Left kidney (tissue), 1 donor: ENCODE measurements at regions not wholly inside any gene's neighbourhood (a gene's known extent, or its start where the extent isn't known, plus 50 kb on each side); places are given as distances from the start of the nearest gene placed in this dataset.
"Not testable (repeated sequence)": the region's sequence is repeated elsewhere in the genome, so short reads cannot be mapped to it uniquely, and the experiment has no call there.

ENCODE experiments used
- DNase-seq: peaks from one replicate; pipeline ENCODE4 v3.0.0-alpha.2; 2013

DNA sequence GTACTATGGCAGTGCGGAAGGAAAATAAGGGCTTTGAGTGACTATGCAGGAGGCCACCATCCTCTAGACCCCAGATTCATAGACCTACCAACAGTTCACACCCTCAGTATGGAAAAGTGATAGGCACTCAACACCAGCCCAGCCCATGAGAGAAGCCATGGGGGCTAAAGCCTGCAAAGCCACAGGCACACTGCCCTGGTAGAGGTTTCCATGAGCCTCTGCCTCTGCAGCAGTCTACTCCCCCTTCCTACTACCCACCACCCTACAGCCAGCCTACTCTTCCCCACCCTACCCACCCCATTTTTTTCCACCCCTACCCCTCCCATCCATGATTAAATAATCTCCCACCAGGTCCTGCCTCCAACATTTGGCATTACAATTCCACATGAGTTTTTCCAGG is 241.9 kb downstream of the CWH43 start:
- not testable (repeated sequence) for DNase-seq

- DNase-seq, result not testable (repeated sequence)
Measured at GRCh38 chr4:49229243-49229642, 243.2 kb downstream of the CWH43 start.

DNA sequence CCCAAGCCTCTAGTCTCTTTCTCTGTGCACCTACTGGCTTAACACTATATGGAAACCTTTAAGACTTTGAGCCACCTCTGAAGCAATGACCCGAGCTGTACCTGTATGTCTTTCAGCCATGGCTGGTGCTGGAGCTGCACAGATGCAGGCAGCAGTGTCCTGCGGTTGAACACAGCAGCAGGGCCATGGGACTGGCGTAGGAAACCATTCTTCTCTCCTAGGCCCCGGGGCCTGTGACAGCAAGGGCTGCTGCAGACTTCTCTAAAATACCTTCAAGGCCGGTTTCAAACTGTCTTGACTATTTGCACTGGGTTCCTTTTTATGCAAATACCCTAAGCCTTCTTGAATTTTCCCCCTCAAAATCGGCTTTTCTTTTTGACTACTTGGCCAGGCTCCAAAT is 243.6 kb downstream of the CWH43 start:
- not testable (repeated sequence) for DNase-seq

DNA sequence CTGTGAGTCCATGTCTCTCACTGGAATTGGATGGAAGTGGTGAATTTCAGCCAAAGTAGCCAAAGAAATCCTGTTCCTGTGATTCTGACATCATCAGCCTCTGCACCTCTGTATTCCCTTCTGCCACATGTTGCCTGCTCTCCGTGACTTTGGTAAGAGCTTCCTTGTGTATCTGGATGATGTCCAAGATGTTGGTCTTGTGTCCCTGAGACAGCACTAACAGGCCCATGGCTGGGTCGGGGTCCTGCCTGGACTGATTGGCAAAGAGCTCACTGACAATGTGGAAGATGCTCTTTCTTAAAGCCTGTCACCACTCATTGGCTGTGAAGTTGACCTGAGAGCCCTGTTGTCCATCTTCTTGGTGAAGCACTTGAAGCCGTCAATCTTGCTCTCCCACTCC is 247.3 kb downstream of the CWH43 start:
- DNase-seq, result not testable (repeated sequence)

GRCh38 chr4:49233749-49234148 is 247.7 kb downstream of the CWH43 start:
- DNase-seq, result not testable (repeated sequence)

DNA sequence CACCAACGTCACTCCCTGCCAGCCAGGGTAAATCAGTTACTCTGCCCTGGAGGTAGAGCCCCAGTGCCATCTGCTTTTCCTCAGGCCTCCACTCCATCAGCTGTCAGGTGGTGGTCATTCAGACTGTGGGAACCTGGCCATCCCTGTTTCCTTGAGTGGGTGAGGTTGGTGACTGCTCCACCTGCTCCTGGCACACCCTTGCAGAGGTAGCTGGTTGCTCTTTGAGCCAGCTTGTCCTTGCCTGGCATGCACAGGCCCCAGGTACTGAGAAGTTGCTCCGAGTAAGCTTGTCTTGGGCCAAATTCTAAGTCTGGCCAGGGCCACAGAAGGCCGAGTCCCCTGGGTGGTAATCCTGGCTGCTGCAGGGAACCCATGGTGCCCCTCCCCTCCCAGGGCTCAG is 248.3 kb downstream of the CWH43 start:
- DNase-seq, result not testable (repeated sequence)

- not testable (repeated sequence) for DNase-seq
Measured at GRCh38 chr4:49235413-49236160, 249.5 kb downstream of the CWH43 start.

- not testable (repeated sequence) for DNase-seq
Measured at GRCh38 chr4:49236474-49236873, 250.4 kb downstream of the CWH43 start.

GRCh38 chr4:49241295-49241694 is 255.2 kb downstream of the CWH43 start:
- DNase-seq, result not testable (repeated sequence)

GRCh38 chr4:49262786-49263185 is 276.7 kb downstream of the CWH43 start:
- DNase-seq, result not testable (repeated sequence)

- DNase-seq, result not testable (repeated sequence)
Measured at GRCh38 chr4:49270435-49270834, 284.4 kb downstream of the CWH43 start.

DNA sequence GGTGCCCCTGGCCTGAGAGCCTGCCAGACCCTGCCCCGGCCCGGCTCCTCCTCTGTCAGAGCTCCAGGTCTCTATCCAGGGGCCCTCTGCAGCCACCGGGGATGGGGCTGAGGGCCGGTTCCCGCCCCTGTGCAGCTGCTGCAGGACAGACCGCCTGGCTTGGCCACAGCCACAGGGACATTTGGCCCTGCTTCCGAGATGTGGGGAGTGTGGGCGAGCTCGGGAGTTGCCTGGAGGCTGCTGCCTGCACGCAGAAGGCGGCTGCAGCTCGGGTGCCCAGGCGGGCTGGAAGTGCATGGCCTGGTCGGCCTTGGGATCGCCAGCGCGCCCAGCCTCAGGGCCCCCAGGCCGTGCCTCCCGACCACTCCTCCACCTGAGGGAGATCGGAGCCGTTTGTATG is 284.8 kb downstream of the CWH43 start:
- not testable (repeated sequence) for DNase-seq

DNA sequence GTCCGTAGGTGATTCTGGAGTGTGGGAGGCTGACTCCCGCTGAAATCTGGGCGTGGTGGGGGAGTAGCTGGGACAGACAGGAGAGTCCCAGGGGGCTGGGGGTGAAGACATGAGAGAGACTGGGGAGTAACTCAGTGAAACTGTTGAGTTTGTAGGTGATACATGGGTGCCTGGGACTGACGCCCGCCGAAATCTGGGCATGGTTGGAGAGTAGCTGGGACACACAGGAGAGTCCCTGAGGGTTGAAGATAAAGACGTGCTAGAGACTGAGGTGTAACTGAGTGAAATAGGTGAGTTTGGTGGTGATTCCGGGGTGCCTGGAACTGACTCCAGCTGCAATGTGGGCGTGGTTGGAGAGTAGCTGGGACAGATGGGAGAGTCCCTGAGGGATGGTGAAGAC is 299.8 kb downstream of the CWH43 start:
- DNase-seq, result not testable (repeated sequence)

DNA sequence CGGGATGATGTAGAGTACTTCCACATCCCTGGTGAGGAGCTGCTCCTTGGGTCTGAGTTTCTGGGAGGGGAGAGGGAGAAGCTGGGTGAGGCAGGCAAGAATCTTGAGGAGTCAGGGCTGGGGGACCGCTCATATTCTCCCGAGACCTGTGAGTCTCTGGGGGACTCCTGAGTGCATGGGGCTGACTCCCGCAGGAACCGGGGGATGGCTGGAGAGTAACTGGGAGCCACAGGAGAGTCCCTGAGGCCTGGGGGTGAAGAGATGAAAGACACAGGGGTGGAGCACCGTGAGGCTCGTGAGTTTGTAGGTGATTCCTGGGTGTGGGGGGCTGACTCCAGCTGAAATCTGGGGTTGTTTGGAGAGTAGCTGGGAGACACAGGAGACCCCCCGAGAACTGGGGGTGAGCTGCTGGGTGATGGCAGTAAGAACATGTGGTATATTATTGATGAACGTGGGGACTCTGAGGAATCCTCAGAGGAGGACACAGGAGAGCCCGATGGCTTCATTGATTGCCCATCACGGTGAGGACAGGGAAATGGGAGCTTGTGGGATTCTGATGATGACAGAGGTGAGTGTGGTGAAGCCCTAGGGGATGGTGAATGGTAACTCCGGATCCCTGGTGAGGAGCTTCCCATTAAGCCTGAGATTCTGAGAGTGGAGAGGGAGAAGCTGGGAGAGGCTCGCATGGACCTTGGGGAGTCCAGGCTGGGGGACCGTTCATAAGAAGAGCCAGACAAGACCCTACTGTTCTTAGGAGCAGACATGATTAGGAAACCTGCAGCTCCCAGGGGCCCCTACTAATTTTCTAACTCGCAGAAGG is 301.1 kb downstream of the CWH43 start:
- DNase-seq, result not testable (repeated sequence)

GRCh38 chr4:49287893-49288292 is 301.8 kb downstream of the CWH43 start:
- not testable (repeated sequence) for DNase-seq

DNA sequence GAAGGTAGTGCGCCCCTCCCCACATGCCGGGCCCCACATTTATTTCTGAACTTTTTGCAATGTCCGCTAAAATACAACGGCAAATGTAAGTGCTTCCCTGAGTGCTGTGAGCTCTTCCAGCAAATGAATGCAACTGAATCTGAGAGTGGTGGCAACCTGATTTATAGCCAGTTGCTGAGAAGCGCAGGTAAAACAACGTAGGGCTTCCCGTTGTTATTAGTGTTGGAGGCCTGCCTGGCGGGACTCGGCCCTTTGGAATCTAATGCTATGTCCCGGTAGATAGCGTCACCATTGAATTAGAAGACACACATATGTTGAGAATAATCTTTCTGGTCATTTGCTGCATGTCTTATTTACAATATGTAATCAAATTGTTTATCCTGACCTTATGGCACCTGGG is 302.7 kb downstream of the CWH43 start:
- DNase-seq, result not testable (repeated sequence)

- not testable (repeated sequence) for DNase-seq
Measured at GRCh38 chr4:49314815-49315214, 328.7 kb downstream of the CWH43 start.

DNA sequence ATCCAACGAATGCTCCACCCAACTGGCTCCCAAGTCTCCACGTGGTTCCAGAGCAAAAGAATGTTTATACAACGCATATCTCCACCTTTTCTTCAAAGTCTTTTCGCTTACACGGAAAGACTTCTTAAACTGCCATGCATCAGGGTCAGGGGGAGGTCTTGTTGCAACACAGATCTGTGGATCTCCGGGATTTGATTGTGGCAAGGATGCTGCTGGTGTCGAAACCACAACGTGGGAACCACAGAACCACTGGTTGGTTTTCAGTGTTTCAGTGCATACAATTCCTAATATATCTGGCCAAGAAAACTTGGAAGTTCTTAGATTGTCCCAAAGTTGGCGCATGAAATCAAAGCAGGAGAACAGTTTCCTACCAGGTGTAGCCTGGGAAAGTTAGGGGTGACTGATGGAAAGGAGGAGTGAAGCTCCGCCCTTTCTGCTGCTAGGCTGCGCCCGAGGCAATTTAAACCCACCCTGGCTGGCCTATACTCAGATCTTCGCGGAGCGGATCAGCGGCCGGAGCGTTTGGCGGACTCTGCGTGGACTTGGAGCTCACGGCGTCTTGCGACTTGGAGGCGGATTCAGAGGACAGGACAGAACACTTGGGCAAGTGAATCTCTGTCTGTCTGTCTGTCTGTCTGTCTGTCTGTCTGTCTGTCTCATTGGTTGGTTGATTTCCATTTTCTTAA is 334.8 kb downstream of the CWH43 start:
- DNase-seq, result not testable (repeated sequence)

GRCh38 chr4:49321511-49322300 is 335.6 kb downstream of the CWH43 start:
- not testable (repeated sequence) for DNase-seq

DNA sequence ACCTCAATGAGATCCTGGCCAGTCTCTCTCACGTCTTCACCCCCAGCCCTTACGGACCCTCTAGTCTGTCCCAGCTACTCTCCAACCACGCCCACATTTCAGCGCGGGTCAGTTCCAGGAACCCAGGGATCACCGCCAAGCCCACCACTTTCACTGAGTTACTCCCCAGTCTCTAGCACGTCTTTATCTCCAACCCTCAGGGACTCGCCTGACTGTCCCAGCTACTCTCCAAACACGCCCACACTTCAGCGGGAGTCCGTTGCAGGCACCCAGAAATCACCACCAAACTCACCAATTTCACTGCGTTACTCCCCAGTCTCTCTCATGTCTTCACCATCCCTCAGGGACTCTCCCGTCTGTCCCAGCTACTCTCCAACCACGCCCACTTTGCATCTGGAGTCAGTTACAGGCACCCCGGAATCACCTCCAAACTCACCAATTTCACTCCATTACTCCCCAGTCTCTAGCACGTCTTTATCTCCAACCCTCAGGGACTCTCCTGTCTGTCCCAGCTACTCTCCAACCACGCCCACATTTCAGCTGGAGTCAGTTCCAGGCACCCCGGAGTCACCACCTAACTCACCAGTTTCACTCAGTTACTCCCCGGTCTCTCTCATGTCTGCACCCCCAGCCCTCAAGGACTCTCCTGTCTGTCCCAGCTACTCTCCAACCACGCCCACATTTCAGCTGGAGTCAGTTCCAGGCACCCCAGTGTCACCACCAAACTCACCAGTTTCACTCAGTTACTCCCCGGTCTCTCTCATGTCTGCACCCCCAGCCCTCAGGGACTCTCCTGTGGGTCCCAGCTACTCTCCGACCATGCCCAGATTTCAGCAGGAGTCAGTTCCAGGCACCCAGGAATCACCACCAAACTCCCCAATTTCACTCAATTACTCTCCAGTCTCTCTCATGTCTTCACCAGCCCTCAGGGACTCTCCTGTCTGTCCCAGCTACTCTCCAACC is 336.8 kb downstream of the CWH43 start:
- not testable (repeated sequence) for DNase-seq

DNA sequence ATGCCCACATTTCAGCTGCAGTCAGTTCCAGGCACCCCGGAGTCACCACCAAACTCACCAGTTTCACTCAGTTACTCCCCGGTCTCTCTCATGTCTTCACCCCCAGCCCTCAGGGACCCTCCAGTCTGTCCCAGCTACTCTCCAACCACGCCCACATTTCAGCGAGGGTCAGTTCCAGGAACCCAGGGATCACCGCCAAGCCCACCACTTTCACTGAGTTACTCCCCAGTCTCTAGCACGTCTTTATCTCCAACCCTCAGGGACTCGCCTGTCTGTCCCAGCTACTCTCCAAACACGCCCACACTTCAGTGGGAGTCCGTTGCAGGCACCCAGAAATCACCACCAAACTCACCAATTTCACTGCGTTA is 337.5 kb downstream of the CWH43 start:
- not testable (repeated sequence) for DNase-seq
